ENCODE measurements at regions not wholly inside any gene's neighbourhood (a gene's known extent, or its start where the extent isn't known, plus 50 kb on each side); places are given as distances from the start of the nearest gene placed in this dataset.

DNA sequence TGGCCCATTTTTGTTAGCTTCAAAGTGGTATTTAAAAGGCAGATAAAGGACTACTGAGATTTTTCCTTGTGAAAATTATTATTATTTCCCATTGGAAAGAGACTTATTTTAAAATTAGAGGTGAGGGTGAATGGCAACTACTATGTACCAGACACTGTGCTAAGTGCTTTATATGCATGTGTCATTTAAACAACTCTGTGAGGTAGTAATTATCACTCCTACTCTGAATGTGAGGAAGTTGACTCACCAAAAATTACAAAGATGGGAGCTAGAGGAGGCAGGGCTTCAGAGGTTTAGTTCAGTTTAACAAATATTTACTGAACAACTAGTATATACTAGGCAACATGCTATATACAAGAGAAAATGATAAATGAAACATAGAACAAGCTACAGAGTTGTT lies 78.2 kb downstream of the MSL3 start:
- H3K27ac ChIP-seq (ENCODE audit: low read length), result no peak overlapping the region
- H3K79me2 ChIP-seq (replicated peaks; ENCODE audit: insufficient read depth, low read length), result no peaks in the 10 kb centered on the region
- no peaks in the 10 kb centered on the region for H3K9me3 ChIP-seq (ENCODE audit: low read length)
- no peak overlapping the region for H3K4me2 ChIP-seq (ENCODE audit: low read length)
- no peaks in the 10 kb centered on the region for H4K20me1 ChIP-seq (ENCODE audit: insufficient read depth)
- no peaks in the 10 kb centered on the region for H3K27me3 ChIP-seq (ENCODE audit: insufficient read depth, low read depth, low read length)
- no peaks in the 10 kb centered on the region for H3K36me3 ChIP-seq (ENCODE audit: insufficient read depth, low read length)
- no peak overlapping the region for H3K9ac ChIP-seq (ENCODE audit: low read length)
- no peak overlapping the region for H2AFZ ChIP-seq (ENCODE audit: low read depth, low read length)
- no peak for TF ChIP-seq MXI1 (conservative IDR thresholded peaks at IDR 0.05; ENCODE audit: poor library complexity, severe bottlenecking)
- TF ChIP-seq, protein P1, sequence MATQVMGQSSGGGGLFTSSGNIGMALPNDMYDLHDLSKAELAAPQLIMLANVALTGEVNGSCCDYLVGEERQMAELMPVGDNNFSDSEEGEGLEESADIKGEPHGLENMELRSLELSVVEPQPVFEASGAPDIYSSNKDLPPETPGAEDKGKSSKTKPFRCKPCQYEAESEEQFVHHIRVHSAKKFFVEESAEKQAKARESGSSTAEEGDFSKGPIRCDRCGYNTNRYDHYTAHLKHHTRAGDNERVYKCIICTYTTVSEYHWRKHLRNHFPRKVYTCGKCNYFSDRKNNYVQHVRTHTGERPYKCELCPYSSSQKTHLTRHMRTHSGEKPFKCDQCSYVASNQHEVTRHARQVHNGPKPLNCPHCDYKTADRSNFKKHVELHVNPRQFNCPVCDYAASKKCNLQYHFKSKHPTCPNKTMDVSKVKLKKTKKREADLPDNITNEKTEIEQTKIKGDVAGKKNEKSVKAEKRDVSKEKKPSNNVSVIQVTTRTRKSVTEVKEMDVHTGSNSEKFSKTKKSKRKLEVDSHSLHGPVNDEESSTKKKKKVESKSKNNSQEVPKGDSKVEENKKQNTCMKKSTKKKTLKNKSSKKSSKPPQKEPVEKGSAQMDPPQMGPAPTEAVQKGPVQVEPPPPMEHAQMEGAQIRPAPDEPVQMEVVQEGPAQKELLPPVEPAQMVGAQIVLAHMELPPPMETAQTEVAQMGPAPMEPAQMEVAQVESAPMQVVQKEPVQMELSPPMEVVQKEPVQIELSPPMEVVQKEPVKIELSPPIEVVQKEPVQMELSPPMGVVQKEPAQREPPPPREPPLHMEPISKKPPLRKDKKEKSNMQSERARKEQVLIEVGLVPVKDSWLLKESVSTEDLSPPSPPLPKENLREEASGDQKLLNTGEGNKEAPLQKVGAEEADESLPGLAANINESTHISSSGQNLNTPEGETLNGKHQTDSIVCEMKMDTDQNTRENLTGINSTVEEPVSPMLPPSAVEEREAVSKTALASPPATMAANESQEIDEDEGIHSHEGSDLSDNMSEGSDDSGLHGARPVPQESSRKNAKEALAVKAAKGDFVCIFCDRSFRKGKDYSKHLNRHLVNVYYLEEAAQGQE (IDR thresholded peaks at IDR 0.05; ENCODE audit: borderline replicate concordance), result no peak
- no peak for TF ChIP-seq EZH2 (IDR thresholded peaks at IDR 0.05; ENCODE audit: borderline replicate concordance, insufficient read depth, low read length, poor library complexity, severe bottlenecking)
- no peak for TF ChIP-seq RAD21 (conservative IDR thresholded peaks at IDR 0.05)
- TF ChIP-seq POLR2AphosphoS5 (IDR thresholded peaks at IDR 0.05), result no peak
- no peak for TF ChIP-seq SMC3 (conservative IDR thresholded peaks at IDR 0.05; ENCODE audit: poor library complexity)
- no peaks in the 10 kb centered on the region for H3K9me2 ChIP-seq (ENCODE audit: insufficient read depth, low read length)
- no peaks in the 10 kb centered on the region for H3F3A ChIP-seq (ENCODE audit: insufficient read depth, low read length, poor library complexity, severe bottlenecking)
- H3K4me3 ChIP-seq (ENCODE audit: low read length), result no peak overlapping the region

DNA sequence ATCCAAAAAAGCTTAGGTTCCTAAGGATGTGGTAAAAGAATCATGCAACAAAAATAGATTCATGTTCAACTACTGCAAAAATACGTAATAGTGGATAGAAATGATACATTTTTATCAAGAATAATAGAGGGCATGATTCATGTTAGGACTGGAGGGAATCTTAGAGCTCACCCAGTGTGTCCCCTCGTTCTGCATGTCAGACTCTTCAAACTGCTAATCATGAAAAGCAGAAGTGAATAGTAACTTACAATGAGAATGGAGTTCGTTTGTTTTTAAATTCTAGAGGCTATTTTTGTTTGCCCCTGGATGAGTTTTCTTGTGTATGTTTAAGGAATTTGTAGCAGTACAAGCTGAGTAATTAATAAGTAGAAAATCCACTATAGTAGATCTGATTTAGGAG lies 79.4 kb downstream of the MSL3 start:
- TF ChIP-seq MXI1 (conservative IDR thresholded peaks at IDR 0.05; ENCODE audit: poor library complexity, severe bottlenecking), result no peak
- TF ChIP-seq, protein P2, sequence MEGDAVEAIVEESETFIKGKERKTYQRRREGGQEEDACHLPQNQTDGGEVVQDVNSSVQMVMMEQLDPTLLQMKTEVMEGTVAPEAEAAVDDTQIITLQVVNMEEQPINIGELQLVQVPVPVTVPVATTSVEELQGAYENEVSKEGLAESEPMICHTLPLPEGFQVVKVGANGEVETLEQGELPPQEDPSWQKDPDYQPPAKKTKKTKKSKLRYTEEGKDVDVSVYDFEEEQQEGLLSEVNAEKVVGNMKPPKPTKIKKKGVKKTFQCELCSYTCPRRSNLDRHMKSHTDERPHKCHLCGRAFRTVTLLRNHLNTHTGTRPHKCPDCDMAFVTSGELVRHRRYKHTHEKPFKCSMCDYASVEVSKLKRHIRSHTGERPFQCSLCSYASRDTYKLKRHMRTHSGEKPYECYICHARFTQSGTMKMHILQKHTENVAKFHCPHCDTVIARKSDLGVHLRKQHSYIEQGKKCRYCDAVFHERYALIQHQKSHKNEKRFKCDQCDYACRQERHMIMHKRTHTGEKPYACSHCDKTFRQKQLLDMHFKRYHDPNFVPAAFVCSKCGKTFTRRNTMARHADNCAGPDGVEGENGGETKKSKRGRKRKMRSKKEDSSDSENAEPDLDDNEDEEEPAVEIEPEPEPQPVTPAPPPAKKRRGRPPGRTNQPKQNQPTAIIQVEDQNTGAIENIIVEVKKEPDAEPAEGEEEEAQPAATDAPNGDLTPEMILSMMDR (IDR thresholded peaks at IDR 0.05; ENCODE audit: poor library complexity, severe bottlenecking), result no peak
- TF ChIP-seq, protein P1 (IDR thresholded peaks at IDR 0.05; ENCODE audit: borderline replicate concordance), result no peak
- TF ChIP-seq TAF1 (IDR thresholded peaks at IDR 0.05; ENCODE audit: low read depth), result no peak
- no peak for TF ChIP-seq EZH2 (IDR thresholded peaks at IDR 0.05; ENCODE audit: borderline replicate concordance, insufficient read depth, low read length, poor library complexity, severe bottlenecking)
- TF ChIP-seq POLR2AphosphoS5 (IDR thresholded peaks at IDR 0.05), result no peak
- TF ChIP-seq SMC3 (conservative IDR thresholded peaks at IDR 0.05; ENCODE audit: poor library complexity), result no peak
- no peak for TF ChIP-seq RAD21 (conservative IDR thresholded peaks at IDR 0.05)
- no peak for TF ChIP-seq EP300 (conservative IDR thresholded peaks at IDR 0.05; ENCODE audit: poor library complexity, severe bottlenecking)
- no peaks in the 10 kb centered on the region for H3K9me2 ChIP-seq (ENCODE audit: insufficient read depth, low read length)
- H3K36me3 ChIP-seq (ENCODE audit: insufficient read depth, low read length), result no peaks in the 10 kb centered on the region
- no peaks in the 10 kb centered on the region for H3F3A ChIP-seq (ENCODE audit: insufficient read depth, low read length, poor library complexity, severe bottlenecking)
- H2AFZ ChIP-seq (ENCODE audit: low read depth, low read length), result no peak overlapping the region
- no peaks in the 10 kb centered on the region for H3K9me3 ChIP-seq (ENCODE audit: low read length)
- H3K4me3 ChIP-seq (ENCODE audit: low read length), result no peak overlapping the region
- H3K79me2 ChIP-seq (replicated peaks; ENCODE audit: insufficient read depth, low read length), result no peaks in the 10 kb centered on the region
- no peak overlapping the region for H3K9ac ChIP-seq (ENCODE audit: low read length)
- H3K27me3 ChIP-seq (ENCODE audit: insufficient read depth, low read depth, low read length), result no peaks in the 10 kb centered on the region
- no peak overlapping the region for H3K4me2 ChIP-seq (ENCODE audit: low read length)
- H3K27ac ChIP-seq (ENCODE audit: low read length), result no peak overlapping the region
- H4K20me1 ChIP-seq (ENCODE audit: insufficient read depth), result no peaks in the 10 kb centered on the region

Data from neural cell (in vitro differentiated cells).